ENCODE measurements at regions not wholly inside any gene's neighbourhood (a gene's known extent, or its start where the extent isn't known, plus 50 kb on each side); places are given as distances from the start of the nearest gene placed in this dataset.

DNA sequence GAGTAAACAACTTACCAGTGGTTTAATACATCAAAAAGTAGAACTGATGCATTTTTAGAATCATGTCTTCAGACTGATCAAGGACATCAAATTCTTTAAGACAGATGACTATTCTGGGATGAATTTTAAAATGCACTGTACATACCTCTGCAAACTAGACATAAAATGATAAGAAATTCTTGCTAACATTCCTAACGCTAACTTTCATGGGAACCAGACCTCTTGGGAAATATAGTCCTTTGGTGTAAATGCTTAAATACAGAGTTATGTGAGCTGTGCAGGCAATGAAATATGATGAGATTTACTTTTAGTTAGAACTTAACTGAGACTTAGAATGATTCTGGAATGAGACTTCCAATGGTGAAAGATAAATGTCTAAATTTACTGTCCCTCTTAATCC is 562.0 kb downstream of the NR4A2 start:
- 47 to 71% (median 69%) methylated on average over 1 of the region's 1 CpG for WGBS, 4 donors
- Histone ChIP-seq H3K9me3 (peaks cover 0 to 4% (median 0%) of the 10 kb centered on the region in 12 donors), H3K27me3 (no peaks in the 10 kb centered on the region), H3K4me3 (no peak overlapping the region), H3K27ac (no peak overlapping the region), H3K4me1 (no peaks in the 10 kb centered on the region), H3K36me3 (no peaks in the 10 kb centered on the region)
- ATAC-seq (no peak), DNase-seq (no peak)
- intact Hi-C loops (cut with DNase I), result no loop called here
- TF ChIP-seq, protein P1, sequence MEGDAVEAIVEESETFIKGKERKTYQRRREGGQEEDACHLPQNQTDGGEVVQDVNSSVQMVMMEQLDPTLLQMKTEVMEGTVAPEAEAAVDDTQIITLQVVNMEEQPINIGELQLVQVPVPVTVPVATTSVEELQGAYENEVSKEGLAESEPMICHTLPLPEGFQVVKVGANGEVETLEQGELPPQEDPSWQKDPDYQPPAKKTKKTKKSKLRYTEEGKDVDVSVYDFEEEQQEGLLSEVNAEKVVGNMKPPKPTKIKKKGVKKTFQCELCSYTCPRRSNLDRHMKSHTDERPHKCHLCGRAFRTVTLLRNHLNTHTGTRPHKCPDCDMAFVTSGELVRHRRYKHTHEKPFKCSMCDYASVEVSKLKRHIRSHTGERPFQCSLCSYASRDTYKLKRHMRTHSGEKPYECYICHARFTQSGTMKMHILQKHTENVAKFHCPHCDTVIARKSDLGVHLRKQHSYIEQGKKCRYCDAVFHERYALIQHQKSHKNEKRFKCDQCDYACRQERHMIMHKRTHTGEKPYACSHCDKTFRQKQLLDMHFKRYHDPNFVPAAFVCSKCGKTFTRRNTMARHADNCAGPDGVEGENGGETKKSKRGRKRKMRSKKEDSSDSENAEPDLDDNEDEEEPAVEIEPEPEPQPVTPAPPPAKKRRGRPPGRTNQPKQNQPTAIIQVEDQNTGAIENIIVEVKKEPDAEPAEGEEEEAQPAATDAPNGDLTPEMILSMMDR (IDR thresholded peaks at IDR 0.05), result no peak
- no peak for TF ChIP-seq POLR2A (IDR thresholded peaks at IDR 0.05)

DNA sequence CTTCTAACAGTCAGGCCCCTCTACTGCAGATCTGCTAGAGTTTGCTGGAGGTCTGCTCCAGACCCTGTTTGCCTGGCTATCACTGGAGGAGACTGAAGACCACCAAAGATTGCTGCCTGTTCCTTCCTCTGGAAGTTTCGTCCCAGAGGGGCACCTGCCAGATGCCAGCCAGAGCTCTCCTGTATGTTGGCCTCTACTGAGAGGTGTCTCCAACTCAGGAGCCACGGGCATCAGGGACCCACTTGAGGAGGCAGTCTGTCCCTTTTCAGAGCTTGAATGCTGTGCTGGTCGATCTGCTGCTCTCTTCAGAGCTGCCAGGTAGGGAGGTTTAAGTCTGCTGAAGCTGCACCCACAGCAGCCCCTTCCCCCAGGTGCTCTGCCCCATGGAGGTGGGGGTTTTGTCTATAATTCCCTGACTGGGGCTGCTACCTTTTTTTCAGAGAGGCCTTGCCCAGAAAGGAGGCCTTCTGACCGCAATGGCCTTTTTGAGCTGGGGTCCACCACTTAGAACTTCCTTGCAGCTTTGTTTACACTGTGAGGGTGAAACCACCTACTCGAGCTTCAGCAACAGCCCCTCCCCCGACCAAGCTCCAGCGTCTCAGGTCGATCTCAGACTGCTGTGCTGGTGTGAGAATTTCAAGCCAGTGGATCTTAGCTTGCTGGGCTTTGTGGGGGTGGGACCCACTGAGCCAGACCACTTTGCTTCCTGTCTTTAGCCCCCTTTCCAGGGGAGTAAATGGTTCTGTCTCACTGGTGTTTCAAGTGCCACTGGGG is 566.0 kb downstream of the NR4A2 start:
- peaks cover 0 to 7% (median 0%) of the 10 kb centered on the region in 12 donors for H3K9me3 ChIP-seq
- no peak for TF ChIP-seq POLR2A (IDR thresholded peaks at IDR 0.05)
- TF ChIP-seq, protein P1 (IDR thresholded peaks at IDR 0.05), result no peak
- H3K4me1 ChIP-seq, result no peaks in the 10 kb centered on the region
- H3K27me3 ChIP-seq, result no peaks in the 10 kb centered on the region
- H3K27ac ChIP-seq, result no peak overlapping the region
- 52 to 74% (median 57%) methylated on average over 3 to 8 of the region's 8 CpGs for WGBS, 4 donors
- DNase-seq (no peak), ATAC-seq (no peak)
- intact Hi-C loops (cut with DNase I), result no loop called here
- H3K4me3 ChIP-seq, result no peak overlapping the region
- H3K36me3 ChIP-seq, result no peaks in the 10 kb centered on the region

DNA sequence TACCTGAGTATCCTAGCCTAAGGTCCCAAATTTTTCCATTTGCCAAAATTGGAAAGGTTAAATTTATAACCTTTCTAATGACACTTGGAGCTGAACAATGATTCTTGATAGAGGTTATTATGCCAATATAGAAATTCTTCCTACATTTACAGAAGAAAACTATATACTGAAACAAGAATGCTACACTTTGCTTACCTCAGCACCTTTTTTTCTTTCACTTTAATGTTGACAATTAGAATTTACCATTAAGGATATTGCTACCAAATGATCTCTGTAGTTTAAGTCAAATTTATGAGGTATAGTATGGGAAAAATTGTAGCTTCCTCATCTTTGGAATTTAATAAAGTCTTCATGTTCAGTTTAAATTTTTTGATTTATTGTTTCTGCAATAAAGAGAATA is 577.0 kb downstream of the NR4A2 start:
- Histone ChIP-seq H3K4me3 (no peak overlapping the region), H3K4me1 (no peaks in the 10 kb centered on the region), H3K9me3 (peaks cover 0 to 10% (median 0%) of the 10 kb centered on the region in 12 donors), H3K27ac (no peak overlapping the region), H3K36me3 (no peaks in the 10 kb centered on the region), H3K27me3 (no peaks in the 10 kb centered on the region)
- ATAC-seq, result no peak
- TF ChIP-seq, protein P1 (IDR thresholded peaks at IDR 0.05), result no peak
- TF ChIP-seq POLR2A (IDR thresholded peaks at IDR 0.05), result no peak
- no peak for DNase-seq
- intact Hi-C loops (cut with DNase I), result no loop called here

DNA sequence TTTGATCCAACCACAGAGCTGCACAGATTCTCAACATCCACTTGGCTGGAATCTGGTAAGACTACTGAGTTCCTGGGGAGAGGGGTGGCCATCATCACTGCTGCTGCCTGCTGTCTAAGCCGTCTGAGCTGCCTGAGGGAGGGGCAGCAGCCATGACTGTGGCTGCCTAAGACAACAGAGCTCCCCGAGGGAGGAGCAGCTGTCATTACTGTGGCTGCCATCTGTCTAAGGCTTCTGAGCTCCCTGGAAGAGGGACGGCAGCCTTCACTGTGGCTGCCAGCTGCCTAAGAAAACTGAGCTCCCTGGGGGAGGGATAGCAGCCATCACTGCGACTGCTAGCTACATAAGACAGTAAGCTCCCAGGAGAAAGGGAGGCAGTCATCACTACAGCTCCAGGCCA is 584.4 kb downstream of the NR4A2 start:
- H3K4me1 ChIP-seq, result no peaks in the 10 kb centered on the region
- TF ChIP-seq POLR2A (IDR thresholded peaks at IDR 0.05), result no peak
- TF ChIP-seq, protein P1 (IDR thresholded peaks at IDR 0.05), result no peak
- H3K36me3 ChIP-seq, result no peaks in the 10 kb centered on the region
- DNase-seq, result no peak
- no peak for ATAC-seq
- WGBS, 4 donors, result 26 to 57% (median 33%) methylated on average over 3 to 4 of the region's 4 CpGs
- peaks cover 0 to 7% (median 0%) of the 10 kb centered on the region in 12 donors for H3K9me3 ChIP-seq
- H3K4me3 ChIP-seq, result no peak overlapping the region
- intact Hi-C loops (cut with DNase I), result no loop called here
- H3K27me3 ChIP-seq, result no peaks in the 10 kb centered on the region
- H3K27ac ChIP-seq, result no peak overlapping the region

All from heart left ventricle (tissue), 16 donors.